GM19467 (cell line): ENCODE measurements at regions not wholly inside any gene's neighbourhood (a gene's known extent, or its start where the extent isn't known, plus 50 kb on each side); places are given as distances from the start of the nearest gene placed in this dataset.
"Not testable (repeated sequence)": the region's sequence is repeated elsewhere in the genome, so short reads cannot be mapped to it uniquely, and the experiment has no call there.

Experiments
- ATAC-seq: cut with Tn5 transposase; IDR thresholded peaks from one replicate; pipeline ENCODE4 v1.9.1; 2021; ENCODE audit warnings: mild to moderate bottlenecking, moderate library complexity; ENCODE audit not compliant: unreplicated experiment

DNA sequence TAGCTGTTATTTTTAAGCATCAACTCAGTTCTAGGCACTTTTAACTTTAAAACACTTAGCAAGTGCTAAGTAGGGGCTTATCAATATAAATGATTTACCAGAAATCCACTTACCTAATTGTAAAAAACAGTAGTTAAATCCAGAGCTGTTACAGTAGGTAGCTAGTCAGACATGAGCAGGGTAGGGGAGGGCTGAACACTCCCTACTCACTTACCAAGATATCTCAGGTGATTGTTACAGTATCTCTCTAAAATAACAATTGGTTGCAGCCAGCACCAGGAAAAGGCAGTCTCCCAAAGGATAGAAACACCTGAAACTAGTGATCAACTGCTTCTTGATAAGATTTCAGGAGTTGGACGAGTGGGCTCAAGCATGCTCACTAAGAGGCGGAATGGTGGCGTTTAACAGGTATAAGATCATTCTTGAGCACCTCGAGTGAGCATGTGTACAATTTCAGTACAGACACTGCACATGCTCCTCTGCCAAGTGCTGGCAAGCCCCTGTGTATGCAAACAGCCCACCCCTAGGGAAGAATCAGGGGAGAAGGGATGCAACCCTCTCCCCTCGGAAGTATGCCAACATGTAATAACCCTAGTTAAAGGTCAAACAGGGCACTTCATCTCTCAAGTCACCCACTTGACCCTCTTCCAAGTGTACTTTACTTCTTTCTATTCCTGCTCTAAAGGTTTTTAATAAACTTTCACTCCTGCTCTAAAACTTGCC lies 1113.6 kb upstream of the SEL1L start:
- ATAC-seq, result no peak

DNA sequence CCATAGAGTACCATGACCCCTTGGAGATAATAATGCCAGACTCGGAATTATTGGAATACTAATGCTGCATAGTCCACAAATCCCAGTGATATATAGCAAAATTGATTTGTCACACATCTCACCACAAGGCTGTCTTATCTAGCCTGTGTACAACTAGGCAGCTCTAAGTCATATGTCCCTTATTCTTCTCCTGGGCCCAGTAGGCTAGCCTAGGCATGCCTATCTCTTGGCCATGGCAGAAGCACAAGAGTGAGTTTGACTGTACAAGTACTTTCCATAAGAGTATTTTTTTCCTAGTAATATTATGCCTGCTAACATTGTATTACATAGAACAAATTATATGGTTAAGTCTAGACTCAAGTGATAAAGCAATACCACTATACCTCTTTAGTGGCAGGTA lies 1122.1 kb upstream of the SEL1L start:
- ATAC-seq, result no peak

DNA sequence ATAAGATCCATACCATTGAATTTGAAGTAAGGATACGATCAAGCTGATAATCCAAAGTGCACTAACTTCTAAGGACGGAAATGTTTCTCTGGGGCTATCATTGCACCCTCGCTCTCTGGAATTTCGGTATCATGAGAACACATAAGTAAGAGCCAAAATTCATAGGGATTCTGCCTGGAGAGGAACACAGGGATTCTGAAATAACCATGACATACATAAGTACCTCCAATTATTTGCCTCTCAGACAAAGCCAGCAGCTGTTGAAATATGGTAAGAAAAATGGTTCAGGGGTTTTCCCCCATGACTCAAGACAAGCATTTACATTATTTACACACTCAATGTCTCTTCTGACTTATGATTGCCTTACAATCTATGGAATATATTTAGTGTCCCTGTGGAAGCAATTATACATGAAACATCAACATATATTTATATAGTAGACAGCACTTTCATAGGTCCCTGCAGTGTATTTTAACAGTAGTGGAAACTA lies 1123.6 kb upstream of the SEL1L start:
- no peak for ATAC-seq

DNA sequence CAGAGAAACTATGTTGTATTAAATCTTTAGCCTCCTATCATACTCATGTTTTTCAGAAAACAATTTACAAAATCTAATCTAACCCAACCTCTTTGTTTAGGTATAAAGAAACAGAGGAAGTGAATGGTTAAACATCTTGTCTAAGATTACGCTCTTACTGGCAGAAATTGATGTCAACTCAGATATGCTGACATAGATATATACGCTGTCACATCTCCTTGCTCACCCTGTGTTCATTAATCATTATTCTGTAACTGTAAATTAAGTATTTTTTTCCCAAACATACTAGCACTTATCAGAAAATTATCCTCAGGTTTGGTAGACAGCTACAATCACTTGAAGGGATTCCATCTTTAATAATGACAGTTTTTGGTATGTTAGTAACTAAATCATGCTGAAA lies 1127.6 kb upstream of the SEL1L start:
- ATAC-seq, result no peak

DNA sequence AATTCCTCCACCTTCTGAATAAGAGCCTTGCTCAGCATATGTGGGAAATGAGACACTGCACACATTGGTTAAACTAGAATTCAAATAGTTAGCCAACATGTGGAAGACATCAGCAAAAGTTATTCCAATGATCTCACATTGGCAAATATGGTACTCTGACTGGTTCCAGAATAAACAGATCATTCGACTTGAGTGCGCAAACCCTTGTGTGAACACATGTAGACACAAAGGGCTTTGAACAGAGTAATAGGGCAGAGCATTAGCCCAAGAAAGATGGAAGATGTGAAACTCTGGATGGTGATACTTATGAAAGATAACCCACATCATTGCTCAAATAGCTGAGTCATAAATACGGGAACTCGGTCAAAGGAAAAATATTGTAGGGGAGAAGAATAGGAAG lies 1133.4 kb upstream of the SEL1L start:
- ATAC-seq, result no peak

DNA sequence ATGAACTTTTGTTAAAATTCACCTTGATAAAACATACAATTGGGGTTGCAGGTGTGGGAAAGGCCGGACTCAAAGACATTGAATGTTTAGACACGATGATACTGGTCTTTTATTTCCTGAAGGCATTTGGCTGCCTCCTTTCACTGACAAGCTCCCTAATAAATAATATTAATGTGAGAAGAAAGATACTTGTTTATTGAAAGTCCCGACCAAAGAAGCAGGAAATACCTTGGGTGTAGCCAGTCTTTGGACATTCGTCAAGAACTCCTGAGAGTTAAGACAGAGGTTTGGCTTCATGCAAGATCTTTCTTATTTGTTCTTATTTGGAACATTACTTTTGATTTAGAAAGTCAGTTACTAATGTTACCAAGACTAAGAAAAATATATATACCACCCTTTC lies 1133.8 kb upstream of the SEL1L start:
- ATAC-seq, result no peak

DNA sequence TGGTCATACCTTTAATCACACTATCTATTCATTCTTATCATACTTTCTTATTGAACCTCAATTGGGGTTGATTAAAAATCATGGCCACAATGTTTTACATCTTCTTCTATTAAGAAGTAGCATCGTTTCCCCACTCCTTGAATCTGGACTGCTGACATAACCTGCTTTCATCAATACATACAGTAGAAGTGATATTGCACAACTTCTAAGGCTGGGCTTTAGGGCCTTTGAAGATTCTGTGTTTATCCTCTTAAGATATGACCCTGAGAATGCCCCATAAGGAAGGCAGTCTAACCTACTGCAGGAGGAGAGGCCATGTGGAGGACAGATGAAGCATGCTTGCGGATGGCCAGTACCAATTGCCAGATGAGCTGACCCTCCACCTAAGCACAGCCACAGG lies 1142.8 kb upstream of the SEL1L start:
- no peak for ATAC-seq

DNA sequence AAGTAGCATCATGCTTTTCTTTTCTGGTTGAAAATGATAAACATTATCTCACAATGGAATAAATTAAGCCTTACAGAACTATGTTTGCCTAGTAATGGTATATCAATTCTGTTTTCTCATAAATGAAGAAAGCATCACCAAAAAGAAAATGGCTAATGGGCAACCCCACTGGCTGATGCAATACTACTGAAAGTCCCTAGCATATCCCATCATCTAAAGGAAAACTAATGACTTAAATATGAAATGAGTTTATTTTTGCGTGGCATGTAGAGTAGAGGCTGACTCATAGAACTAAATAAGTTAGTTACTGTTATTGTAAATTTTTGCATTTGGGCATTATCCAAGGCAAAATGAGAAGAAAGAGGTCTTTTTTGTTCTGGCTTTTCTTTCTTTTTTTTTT lies 1156.3 kb upstream of the SEL1L start:
- no peak for ATAC-seq

DNA sequence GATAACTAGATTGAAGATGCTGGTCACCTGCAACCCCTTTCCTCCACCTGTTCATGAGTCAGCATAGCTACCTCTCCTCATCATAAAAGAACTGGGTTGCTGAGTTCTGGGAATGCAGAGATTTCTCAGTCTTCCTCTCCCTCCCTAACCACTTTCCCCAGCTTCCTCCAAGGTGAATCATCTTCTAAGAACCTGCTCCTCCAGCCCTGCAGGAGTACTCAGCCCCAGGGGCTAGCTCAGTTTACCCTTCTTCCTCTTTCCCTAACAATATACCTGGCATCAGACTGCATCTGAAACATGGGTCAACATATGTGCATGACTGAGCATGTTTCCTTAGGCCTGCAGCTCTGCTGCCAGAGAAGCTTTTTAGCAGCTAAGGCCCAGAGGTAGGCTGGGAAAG lies 1157.5 kb upstream of the SEL1L start:
- not testable (repeated sequence) for ATAC-seq

DNA sequence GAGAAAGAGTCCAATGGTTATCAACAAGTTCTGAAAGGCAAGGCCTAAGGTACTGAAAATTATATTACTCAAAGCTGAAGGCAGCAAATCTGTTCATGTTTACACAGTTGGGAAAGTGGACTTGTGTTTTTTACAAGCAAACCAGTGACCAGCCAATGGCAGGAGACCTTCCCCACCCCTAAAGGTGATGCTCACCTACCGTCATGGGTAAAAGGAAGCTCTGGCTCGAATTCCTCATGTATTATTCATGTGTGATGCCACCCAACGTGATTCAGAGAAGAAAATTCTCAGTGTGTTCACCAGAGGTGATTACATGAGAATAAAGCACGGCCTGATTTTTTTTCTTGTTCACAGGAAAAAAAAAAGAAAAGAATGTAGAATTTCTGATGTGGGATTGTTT lies 1161.2 kb upstream of the SEL1L start:
- ATAC-seq, result no peak

DNA sequence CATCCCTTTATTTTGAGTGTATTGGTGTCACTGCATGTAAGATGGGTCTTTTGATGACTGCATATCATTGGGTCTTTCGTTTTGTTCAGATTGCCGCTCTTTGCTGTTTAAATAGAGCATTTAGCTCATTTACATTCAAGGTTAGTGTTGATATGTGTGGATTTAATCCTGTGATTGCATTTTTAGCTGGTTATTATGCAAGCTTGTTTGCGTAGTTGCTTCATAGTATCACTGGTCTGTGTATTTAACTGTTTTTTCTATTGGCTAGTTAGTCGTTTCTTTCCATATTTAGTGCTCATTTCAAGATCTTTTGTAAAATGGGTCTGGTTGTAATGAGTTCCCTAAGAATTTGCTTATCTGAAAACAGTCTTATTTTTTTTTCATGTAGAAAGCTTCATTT lies 1170.6 kb upstream of the SEL1L start:
- no peak for ATAC-seq

DNA sequence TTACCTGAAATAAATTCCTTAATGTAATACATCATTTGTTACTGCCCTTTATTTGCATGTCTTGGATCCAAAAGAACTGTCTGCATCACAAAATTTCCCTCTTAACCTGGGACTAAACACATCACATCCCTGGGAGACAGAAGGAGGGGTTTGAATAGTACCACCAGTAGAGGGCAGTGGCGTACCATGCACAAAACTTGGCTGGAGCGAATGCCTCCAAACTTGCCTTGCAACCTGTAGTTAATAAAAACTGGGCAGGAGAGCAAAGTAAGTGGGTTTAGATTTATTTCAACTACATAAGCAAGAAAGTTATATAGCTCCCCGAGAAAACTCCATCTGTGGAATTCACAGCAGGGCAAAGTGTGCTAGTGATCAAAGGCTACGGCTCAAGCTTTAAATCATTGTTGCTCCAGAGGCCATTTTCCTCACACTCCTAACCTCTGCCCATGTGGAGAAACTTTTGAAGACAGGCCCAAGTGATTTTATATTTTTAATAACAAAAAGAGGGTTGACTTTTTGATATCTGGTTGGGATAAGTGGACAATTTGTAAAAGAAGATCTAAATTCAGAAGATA lies 1176.7 kb upstream of the SEL1L start:
- no peak for ATAC-seq

DNA sequence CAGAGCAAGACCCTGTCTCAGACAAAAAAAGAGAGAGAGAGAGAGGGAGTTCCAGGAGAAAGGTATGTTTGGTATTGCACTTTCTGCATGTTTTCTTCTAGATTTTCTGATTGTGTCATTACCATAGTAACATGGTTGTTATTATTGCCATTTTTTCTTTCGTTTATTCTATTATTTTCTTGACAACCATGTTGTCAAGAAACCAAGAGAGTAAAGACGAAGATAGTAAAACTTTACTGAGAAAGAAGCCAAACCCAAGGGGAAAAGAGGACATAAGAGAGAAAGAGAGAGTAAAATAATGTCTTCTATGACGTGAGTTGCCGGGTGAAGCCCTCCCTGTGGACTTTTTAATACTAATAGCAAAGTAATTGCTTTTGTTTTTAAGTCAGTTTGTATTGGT lies 1186.0 kb upstream of the SEL1L start:
- ATAC-seq, result no peak

DNA sequence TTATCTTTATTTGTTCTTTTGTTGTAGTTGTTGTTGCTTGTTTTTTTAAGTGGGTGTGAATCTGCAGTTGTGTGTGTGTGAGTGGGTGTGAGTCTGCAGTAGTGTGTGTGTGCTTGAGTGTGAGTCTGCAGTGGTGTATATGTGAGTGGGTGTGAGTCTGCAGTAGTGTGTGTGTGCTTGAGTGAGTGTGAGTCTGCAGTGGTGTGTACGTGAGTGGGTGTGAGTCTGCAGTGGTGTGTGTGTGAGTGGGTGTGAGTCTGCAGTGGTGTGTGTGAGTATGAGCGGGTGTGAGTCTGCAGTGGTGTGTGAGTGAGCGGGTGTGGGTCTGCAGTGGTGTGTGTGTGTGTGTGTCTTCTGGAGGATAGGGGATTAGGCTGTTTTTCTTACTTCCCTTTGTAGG lies 1186.8 kb upstream of the SEL1L start:
- no peak for ATAC-seq

DNA sequence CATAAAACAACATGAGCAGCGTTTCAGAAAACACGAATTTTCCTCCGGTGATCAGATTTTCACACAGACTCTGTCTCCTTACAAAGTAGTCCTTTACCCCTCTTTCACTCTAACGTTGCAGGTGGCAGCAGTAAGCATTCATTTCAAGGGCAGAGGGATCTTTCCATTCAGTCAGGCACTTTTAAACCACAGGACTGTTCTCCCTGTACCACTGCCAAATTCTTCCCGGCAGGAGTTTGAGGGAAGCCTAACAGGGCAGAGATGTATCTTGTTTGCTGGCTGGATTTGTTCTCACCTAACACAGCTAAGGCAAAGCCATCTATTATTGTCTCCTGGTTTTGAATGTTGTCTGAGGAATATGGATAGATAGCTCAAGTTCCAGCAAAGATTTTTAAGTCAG lies 1187.3 kb upstream of the SEL1L start:
- ATAC-seq, result no peak

DNA sequence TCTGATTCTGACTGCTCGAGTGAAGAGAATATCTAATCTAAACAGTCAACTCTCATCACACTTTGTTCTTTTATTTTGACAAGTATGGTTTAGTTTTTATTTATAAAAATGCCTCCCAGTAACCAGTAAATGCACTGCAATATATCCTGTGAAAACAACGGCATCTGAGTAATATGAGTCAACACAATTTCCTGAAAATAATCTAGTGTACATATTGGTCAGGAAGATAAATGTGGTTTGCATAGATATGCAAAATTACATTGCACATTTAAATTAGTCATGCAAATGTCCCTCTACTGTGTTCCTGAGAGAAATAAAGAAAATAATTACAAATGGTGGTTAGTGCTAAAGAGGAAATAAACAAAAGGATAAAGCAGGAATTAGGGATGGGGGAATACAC lies 1190.7 kb upstream of the SEL1L start:
- ATAC-seq, result no peak

DNA sequence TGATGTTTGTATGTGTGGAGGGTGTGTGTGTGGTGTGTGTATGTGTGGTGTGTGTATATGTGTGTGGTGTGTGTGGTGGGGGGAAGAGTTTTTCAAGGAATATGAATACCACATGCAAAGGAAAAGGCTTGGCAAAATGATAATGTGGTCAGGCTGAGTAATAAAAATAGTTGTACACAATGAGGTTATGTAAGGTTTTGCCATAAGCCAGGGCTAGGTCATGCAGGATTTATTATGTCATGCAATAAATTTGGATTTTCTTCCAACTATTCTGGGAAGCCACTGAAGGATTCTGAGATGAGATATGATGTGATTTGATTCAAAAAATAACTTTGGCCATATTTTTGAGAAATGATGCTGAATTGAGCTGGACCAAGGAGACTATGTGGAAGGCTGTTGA lies 1191.6 kb upstream of the SEL1L start:
- ATAC-seq, result no peak

DNA sequence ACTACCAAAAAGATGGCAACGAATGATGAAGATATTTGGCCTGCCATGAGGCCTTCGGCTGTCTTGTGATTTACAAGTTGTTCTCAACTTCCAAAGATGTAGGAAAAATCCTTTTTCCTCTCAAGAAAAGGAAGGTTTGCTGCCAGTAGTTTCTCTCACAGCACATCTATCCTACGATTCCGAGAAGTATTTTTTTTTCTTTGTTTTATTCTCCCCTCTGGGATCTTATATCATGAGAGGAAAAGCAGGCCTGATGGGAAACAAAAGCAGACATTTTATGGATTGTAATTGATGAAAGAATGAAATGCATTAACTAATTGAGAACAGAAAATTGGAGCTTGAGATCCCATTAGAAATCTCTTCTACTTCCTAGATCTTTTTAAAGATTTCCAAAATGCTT lies 1197.9 kb upstream of the SEL1L start:
- ATAC-seq, result no peak

DNA sequence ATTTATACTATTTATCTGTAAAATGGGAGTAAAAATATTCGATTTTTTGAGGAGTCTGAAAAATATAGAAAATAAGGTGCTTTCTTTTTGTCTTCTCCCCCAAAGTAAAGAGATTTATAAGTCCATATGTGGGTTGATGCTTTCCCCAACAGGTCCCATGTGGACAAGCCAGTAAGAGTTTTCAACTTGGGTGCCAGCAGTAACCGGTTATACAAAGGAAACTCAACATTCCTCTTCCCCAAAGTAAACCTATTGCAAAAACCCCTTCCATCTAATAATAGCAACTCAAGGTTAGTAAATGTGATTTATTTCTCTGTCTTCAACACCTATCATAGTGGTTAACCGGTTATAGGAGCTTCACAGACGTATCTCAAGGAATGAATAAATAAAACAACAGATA lies 1206.9 kb upstream of the SEL1L start:
- ATAC-seq, result no peak

DNA sequence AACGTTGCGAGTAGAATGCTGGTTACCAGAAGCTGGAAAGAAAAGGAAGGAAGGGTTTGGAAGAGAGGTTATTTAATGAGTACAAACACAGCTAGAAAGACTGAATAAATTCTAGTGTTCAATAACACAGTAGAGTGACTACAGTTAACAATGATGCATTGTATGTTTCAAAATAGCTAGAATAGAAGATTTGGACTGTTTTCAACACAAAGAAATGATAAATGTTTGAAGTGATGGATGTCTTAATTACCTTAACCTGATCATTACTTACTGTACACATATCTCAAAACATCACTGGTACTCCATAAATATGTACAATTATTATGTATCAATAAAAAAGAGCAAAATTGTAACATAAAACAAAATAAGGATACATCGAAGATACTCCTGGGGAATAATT lies 1221.8 kb upstream of the SEL1L start:
- ATAC-seq, result no peak

DNA sequence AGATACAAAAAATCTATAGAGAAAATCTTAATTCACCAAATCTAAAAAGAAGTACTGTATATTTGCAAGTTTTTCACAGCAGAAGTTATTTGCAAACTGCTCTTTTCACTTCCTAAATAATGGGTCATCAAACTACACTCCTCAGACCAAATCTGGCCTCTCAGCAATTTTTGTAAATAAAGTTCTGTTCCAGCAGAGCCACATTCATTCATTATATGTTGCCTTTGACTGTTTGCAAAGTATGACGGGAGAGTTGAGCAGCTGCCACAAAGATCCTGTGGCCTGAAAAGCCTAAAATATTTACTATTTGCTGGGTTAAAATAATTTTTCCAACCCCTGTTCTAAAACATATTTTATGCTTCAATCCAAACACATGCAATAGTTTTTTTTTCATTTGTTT lies 1222.3 kb upstream of the SEL1L start:
- no peak for ATAC-seq

DNA sequence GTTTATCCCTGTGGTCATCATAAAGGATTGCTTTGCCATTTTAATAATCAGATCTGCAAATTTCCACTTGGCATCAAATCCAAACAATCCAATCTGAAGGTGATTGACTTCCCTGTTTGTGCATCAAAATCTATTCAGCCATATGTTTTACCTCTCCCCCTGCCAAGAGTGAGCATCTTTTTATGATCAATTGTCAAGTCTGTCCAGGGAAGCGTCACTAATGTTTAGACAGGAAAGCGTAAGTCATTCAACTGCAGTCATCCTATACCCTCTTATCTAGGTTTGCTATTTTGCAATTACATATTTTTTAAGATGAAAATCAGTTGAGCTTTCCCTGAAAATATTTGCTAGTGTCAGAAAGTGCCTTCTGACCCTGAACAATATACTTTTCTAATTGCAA lies 1224.1 kb upstream of the SEL1L start:
- no peak for ATAC-seq

DNA sequence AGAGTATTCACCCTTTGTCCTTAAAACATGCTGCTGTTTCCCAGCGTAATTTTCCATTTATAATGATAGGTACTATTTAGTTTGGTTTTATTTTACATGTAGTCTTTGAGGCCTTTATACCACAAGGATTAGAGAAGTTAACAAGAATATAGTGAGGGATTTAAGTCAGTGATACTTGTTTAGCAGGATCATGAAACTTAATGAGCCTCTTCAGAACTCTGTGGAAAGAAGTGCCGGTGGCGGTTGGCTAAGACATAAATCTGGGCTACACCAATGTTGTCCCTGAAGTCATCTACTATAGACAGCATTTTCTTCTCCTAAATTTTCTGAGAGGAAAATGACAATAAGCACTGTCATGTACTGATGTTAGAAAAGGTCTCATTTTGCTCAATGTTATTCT lies 1226.0 kb upstream of the SEL1L start:
- no peak for ATAC-seq
